ENCODE measurements at regions not wholly inside any gene's neighbourhood (a gene's known extent, or its start where the extent isn't known, plus 50 kb on each side); places are given as distances from the start of the nearest gene placed in this dataset.

DNA sequence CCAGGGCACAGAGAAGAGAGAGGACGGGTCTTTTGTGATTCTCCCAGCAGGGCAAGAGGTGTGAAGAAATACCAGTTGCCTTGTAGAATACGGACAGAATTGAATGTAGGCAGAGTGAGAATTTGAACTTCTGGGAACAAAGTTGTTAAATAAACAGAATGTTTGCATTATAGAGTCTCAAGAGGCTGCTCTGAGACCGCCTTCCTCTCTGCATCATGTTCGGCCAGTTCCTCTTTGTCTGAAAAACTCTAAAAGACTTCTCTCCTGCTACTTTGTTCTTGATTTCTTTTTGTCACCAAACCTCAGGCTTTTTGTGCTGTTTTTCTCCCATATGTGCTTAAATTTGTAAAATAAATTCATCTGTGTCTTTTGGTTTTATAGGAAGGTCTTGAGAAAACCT lies 256.4 kb downstream of the DLEU7 start:
- TF ChIP-seq, protein P1, sequence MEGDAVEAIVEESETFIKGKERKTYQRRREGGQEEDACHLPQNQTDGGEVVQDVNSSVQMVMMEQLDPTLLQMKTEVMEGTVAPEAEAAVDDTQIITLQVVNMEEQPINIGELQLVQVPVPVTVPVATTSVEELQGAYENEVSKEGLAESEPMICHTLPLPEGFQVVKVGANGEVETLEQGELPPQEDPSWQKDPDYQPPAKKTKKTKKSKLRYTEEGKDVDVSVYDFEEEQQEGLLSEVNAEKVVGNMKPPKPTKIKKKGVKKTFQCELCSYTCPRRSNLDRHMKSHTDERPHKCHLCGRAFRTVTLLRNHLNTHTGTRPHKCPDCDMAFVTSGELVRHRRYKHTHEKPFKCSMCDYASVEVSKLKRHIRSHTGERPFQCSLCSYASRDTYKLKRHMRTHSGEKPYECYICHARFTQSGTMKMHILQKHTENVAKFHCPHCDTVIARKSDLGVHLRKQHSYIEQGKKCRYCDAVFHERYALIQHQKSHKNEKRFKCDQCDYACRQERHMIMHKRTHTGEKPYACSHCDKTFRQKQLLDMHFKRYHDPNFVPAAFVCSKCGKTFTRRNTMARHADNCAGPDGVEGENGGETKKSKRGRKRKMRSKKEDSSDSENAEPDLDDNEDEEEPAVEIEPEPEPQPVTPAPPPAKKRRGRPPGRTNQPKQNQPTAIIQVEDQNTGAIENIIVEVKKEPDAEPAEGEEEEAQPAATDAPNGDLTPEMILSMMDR (tag by site-specific recombination; IDR thresholded peaks at IDR 0.05), result no peak
- TF ChIP-seq, protein P2, sequence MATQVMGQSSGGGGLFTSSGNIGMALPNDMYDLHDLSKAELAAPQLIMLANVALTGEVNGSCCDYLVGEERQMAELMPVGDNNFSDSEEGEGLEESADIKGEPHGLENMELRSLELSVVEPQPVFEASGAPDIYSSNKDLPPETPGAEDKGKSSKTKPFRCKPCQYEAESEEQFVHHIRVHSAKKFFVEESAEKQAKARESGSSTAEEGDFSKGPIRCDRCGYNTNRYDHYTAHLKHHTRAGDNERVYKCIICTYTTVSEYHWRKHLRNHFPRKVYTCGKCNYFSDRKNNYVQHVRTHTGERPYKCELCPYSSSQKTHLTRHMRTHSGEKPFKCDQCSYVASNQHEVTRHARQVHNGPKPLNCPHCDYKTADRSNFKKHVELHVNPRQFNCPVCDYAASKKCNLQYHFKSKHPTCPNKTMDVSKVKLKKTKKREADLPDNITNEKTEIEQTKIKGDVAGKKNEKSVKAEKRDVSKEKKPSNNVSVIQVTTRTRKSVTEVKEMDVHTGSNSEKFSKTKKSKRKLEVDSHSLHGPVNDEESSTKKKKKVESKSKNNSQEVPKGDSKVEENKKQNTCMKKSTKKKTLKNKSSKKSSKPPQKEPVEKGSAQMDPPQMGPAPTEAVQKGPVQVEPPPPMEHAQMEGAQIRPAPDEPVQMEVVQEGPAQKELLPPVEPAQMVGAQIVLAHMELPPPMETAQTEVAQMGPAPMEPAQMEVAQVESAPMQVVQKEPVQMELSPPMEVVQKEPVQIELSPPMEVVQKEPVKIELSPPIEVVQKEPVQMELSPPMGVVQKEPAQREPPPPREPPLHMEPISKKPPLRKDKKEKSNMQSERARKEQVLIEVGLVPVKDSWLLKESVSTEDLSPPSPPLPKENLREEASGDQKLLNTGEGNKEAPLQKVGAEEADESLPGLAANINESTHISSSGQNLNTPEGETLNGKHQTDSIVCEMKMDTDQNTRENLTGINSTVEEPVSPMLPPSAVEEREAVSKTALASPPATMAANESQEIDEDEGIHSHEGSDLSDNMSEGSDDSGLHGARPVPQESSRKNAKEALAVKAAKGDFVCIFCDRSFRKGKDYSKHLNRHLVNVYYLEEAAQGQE (tag by site-specific recombination; IDR thresholded peaks at IDR 0.05), result no peak
- TF ChIP-seq ZNF830 (tag by site-specific recombination; IDR thresholded peaks at IDR 0.05; ENCODE audit: low read depth) (no peak), HOXC10 (CRISPR knock-in tag; IDR thresholded peaks at IDR 0.05) (no peak), ZXDB (tag by site-specific recombination; IDR thresholded peaks at IDR 0.05) (no peak), ZNF600 (tag by site-specific recombination; IDR thresholded peaks at IDR 0.05) (no peak), FEZF1 (tag by site-specific recombination; IDR thresholded peaks at IDR 0.05) (no peak), YY1 (tag by site-specific recombination; IDR thresholded peaks at IDR 0.05) (no peak), ZNF48 (tag by site-specific recombination; IDR thresholded peaks at IDR 0.05) (no peak), RBAK (tag by site-specific recombination; IDR thresholded peaks at IDR 0.05) (no peak)
- TF ChIP-seq, protein P3, sequence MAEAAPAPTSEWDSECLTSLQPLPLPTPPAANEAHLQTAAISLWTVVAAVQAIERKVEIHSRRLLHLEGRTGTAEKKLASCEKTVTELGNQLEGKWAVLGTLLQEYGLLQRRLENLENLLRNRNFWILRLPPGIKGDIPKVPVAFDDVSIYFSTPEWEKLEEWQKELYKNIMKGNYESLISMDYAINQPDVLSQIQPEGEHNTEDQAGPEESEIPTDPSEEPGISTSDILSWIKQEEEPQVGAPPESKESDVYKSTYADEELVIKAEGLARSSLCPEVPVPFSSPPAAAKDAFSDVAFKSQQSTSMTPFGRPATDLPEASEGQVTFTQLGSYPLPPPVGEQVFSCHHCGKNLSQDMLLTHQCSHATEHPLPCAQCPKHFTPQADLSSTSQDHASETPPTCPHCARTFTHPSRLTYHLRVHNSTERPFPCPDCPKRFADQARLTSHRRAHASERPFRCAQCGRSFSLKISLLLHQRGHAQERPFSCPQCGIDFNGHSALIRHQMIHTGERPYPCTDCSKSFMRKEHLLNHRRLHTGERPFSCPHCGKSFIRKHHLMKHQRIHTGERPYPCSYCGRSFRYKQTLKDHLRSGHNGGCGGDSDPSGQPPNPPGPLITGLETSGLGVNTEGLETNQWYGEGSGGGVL (tag by site-specific recombination; IDR thresholded peaks at IDR 0.05), result no peak
- TF ChIP-seq, protein P4, sequence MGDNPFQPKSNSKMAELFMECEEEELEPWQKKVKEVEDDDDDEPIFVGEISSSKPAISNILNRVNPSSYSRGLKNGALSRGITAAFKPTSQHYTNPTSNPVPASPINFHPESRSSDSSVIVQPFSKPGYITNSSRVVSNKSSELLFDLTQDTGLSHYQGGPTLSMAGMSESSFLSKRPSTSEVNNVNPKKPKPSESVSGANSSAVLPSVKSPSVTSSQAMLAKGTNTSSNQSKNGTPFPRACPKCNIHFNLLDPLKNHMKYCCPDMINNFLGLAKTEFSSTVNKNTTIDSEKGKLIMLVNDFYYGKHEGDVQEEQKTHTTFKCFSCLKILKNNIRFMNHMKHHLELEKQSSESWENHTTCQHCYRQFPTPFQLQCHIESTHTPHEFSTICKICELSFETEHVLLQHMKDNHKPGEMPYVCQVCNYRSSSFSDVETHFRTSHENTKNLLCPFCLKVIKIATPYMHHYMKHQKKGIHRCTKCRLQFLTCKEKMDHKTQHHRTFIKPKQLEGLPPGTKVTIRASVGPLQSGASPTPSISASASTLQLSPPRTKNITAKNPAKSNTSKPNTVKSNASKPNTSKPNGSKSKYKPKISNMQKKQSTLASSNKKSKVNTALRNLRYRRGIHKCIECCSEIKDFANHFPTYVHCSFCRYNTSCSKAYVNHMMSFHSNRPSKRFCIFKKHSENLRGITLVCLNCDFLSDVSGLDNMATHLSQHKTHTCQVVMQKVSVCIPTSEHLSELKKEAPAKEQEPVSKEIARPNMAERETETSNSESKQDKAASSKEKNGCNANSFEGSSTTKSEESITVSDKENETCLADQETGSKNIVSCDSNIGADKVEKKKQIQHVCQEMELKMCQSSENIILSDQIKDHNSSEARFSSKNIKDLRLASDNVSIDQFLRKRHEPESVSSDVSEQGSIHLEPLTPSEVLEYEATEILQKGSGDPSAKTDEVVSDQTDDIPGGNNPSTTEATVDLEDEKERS (tag by site-specific recombination; IDR thresholded peaks at IDR 0.05), result no peak
- TF ChIP-seq, protein P5, sequence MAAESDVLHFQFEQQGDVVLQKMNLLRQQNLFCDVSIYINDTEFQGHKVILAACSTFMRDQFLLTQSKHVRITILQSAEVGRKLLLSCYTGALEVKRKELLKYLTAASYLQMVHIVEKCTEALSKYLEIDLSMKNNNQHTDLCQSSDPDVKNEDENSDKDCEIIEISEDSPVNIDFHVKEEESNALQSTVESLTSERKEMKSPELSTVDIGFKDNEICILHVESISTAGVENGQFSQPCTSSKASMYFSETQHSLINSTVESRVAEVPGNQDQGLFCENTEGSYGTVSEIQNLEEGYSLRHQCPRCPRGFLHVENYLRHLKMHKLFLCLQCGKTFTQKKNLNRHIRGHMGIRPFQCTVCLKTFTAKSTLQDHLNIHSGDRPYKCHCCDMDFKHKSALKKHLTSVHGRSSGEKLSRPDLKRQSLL (tag by site-specific recombination; IDR thresholded peaks at IDR 0.05), result no peak

All from HEK293 (cell line).